GM18867 (cell line): ENCODE measurements at regions not wholly inside any gene's neighbourhood (a gene's known extent, or its start where the extent isn't known, plus 50 kb on each side); places are given as distances from the start of the nearest gene placed in this dataset.

ENCODE experiments used
- ATAC-seq: cut with Tn5 transposase; IDR thresholded peaks from one replicate; pipeline ENCODE4 v1.9.1; 2021; ENCODE audit warnings: mild to moderate bottlenecking, moderate library complexity; ENCODE audit not compliant: unreplicated experiment

- ATAC-seq = no peak
Measured at GRCh38 chr13:48181482-48182145, 51.4 kb upstream of the ITM2B start.

DNA sequence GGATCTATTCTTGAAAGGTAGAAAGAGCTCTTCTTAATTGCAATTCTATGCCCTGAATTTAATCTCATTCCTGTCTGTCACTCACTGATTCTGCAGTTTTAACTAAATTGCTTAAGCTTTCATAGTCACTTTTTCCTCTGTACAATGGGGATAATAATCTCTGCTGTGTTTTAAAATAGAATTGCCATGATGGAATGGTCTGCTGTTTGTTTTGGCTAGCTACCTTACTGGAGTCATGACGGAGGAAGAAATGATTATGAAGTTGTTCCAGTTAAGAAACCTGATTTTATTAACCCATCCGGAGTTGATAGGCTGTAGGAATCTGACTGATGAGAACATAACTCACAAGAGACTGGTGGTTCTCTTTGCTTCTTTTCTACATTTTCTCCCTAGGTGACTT lies 54.9 kb upstream of the ITM2B start:
- ATAC-seq = no peak

GRCh38 chr13:48176781-48177180 lies 56.2 kb upstream of the ITM2B start:
- no peak for ATAC-seq

GRCh38 chr13:48175185-48175584 lies 57.8 kb upstream of the ITM2B start:
- no peak for ATAC-seq

DNA sequence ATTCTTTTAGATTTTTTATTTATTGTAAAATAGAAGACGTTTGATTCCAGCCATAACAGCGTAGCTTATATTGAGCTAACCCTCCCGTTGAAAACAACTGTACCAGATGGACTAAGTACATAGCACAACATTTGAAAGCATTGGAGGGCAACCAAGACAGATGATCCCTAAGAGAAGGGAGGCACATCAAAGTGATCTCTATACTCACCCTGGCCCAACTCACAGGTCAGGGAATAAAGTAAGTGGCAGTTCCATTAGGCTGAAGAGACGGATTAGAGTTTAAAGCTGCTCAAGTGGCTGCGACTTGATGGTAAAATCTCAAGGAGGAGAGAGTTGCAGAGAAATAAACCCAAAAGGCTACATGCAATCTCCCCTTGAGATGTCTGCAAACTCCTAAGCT lies 65.1 kb upstream of the ITM2B start:
- no peak for ATAC-seq

DNA sequence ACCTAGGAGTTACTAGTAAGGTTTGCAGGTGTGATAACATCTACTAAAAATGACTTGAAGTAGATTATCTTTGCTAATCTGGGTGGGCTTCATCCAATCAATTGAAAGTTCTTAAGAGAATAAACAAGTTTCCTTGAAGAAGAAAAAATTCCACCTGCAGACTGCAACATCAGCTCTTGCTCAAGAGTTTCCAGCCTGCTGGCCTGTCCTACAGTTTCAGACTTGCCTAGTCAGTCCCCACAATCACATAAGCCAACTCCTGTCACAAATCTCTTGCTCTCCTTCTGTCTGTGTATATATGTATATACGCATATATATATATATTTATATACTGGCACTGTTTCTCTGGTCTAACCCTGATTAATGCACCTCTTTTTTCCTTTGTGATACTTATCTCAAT lies 67.3 kb upstream of the ITM2B start:
- ATAC-seq = no peak

- no peak for ATAC-seq
Measured at GRCh38 chr13:48165063-48165462, 67.9 kb upstream of the ITM2B start.

GRCh38 chr13:48163061-48163460 lies 68.2 kb upstream of the MED4 start:
- ATAC-seq = no peak

- no peak for ATAC-seq
Measured at GRCh38 chr13:48162217-48162616, 67.3 kb upstream of the MED4 start.

DNA sequence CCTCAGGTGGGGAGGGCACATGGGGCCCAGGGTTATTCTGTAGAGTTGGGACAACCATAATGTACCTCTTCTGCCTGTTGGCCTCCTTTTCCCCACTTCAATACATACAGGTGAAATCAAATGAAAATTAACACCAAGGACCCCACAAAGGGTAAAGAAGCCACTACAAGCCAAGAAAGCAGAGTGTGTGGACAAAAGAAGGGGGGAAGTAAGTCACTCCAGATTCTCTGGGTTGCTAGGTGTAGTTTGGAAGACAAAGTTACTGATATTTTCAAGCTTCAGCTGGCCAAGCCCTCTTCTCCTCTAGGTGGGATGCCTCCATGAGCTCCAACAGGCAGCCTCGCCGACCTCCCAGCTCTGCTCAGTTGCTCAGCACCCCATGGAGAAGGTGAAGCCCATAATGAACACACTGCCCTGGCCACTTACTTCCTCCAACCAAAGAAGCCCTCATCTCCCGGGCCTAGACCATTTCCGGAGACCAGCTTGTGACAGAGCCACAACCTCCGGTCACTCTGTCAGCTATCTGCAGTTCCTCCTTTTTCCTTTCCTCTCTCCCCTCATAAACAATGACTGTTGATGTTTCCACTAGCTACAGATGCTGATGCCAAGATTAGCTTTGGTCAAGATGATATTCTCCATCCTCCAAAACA lies 66.8 kb upstream of the MED4 start:
- ATAC-seq = no peak

GRCh38 chr13:48160606-48161278 lies 65.8 kb upstream of the MED4 start:
- ATAC-seq = no peak

GRCh38 chr13:48159826-48160225 lies 64.9 kb upstream of the MED4 start:
- no peak for ATAC-seq

- no peak for ATAC-seq
Measured at GRCh38 chr13:48159401-48159800, 64.5 kb upstream of the MED4 start.

- no peak for ATAC-seq
Measured at GRCh38 chr13:48158915-48159314, 64.0 kb upstream of the MED4 start.

DNA sequence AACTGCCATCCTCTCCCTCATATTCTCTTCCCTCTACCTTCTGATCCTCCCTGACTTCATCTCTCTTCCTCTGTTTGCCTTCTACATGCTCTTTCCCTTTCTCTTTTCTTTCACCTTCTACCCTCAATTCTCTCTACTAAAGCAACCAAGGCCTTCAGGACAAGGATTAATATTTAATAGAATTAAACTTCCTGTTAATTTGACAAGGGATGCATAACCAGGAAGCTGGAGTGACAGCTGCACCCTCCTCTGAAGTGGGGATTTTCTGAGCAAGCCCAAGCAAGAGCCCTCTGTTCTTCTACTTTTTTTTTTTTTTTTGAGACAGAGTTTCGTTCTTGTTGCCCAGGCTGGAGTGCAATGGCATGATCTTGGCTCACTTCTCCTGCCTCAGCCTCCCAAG lies 63.4 kb upstream of the MED4 start:
- no peak for ATAC-seq

- ATAC-seq = peak; percentile 41
Measured at GRCh38 chr13:48156466-48156865, 61.6 kb upstream of the MED4 start.

DNA sequence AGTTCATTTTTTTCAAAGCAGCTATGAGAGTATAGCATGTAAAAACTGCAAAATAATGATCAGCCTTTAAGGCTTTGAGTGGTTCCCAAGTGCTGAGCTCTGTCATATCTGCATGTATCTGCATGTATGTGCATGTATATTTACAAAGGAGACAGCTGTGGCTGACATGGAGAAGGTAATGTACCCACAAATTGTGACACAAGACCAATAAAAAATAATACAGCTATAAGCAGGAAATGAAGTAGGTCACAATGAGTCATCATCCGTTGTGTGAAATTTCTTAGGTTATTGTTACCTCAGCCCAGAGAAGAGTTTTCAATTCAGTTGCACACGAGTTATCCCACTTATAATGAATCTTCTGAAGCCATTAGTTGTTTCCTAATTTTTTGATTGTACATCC lies 60.9 kb upstream of the MED4 start:
- peak; percentile 52 for ATAC-seq

- ATAC-seq = no peak
Measured at GRCh38 chr13:48154671-48155070, 59.8 kb upstream of the MED4 start.

- ATAC-seq = no peak
Measured at GRCh38 chr13:48153186-48153585, 58.3 kb upstream of the MED4 start.

GRCh38 chr13:48151363-48152161 lies 56.7 kb upstream of the MED4 start:
- ATAC-seq = peak; percentile 38

DNA sequence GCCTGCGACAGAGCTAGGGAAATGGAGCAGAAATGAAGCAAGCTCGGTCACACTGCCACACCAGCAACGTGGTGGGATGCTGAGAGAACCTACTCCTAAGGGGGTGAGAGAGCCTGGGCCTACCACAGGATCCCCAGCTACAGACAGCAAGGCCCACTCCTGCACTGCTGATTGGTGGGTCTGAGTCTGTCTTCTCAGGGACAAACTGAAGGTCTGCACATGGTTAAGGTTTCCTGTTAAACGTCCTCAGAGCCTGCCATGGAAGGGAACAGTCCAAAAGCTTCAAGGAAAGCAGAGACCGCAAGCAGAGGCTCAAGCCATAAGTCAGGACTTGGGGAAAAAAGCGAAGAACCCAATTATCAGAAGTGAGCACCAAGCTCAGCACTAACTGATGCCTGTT lies 53.5 kb upstream of the MED4 start:
- ATAC-seq = no peak

GRCh38 chr13:48146636-48147035 lies 51.7 kb upstream of the MED4 start:
- ATAC-seq = no peak
